Stimulated activated effector memory CD8-positive, alpha-beta T cell treated with anti-CD3 and anti-CD28 coated beads, Interleukin-12 subunit alpha, Interleukin-12 subunit beta, amount 100 ng/mL, for 72 hours (primary cell): ENCODE measurements at regions not wholly inside any gene's neighbourhood (a gene's known extent, or its start where the extent isn't known, plus 50 kb on each side); places are given as distances from the start of the nearest gene placed in this dataset.
"Not testable (repeated sequence)": the region's sequence is repeated elsewhere in the genome, so short reads cannot be mapped to it uniquely, and the experiment has no call there.

ENCODE experiments used
- ATAC-seq: fragments of 150-1000 bp; cut with Tn5 transposase; 2 replicates; pipeline ENCODE4 v1.10.0; 2021
- DNase-seq, 2 donors: peaks; one replicate each; pipeline ENCODE4 v3.0.0; 2021 to 2022; ENCODE audit warnings: low spot score in 2 of 2
- H3K27ac Mint-ChIP-seq: one replicate; pipeline ENCODE4 v1.8.0; 2022; ENCODE audit warnings: mild to moderate bottlenecking, mixed read lengths
- H3K36me3 Mint-ChIP-seq: one replicate; pipeline ENCODE4 v1.8.0; 2022; ENCODE audit warnings: mild to moderate bottlenecking, mixed read lengths
- H3K4me1 Mint-ChIP-seq: one replicate; pipeline ENCODE4 v1.8.0; 2022; ENCODE audit warnings: mixed read lengths
- H3K4me3 Mint-ChIP-seq: one replicate; pipeline ENCODE4 v1.8.0; 2022; ENCODE audit warnings: mild to moderate bottlenecking, mixed read lengths
- H3K9me3 Mint-ChIP-seq: one replicate; pipeline ENCODE4 v1.8.0; 2022; ENCODE audit warnings: mixed read lengths

DNA sequence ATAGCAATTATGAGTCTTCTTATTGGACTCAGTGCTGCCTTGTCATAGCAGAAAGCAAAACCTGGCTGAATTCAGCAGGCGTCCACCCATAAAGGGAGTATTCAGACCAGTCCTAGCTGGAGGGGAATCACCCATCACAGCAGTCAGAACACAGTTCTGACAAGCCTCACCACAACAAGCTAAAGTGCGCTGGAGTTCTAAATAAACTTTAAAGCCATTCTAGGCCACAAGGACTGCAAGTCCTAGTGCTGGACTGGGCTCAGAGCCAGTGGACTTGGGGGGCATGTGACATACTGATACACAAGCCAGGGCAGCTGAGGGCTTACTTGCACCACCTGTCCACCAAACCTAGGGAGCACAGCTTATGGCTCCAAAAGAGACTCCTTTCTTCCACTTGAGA is 115.3 kb upstream of the PCSK5 start:
- Mint-ChIP-seq H3K36me3 (no peaks in the 10 kb centered on the region), H3K9me3 (peaks cover 5% of the 10 kb centered on the region), H3K4me3 (no peak overlapping the region), H3K4me1 (no peaks in the 10 kb centered on the region), H3K27ac (no peak overlapping the region)
- ATAC-seq (no peak), DNase-seq (no peak)

DNA sequence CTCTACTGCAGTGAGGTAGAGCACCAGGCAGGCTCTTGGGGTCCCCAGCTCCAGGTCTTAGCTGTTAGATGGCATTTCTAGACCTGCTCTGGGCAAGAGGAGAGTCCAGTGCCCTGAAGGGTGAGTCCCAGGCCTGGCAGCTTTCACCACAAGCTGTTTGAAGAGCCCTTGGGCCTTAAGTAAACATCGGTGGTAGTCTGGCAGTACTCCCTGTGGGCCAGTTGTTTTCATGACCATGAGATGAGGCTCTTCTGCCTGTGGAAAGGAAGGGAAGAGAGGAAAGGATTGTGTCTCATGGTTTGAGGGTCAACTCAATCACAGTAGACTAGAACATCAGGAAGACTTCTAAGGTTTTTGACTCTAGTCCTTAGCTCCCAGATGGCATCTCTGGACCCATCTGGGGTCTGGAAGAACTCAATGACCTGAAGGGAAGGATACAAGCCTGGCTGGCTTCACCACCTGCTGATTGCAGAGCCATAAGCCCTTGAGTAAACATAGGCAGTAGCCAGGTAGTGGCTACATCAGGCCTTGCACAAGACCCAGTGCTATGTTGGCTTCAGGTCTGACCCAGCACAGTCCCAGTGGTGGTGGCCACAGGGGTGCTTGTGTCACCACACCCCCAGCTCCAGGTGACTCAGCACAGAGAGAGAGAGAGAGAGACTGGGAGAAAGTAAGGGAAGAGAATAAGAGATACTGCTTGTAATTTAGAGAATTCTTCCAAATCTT is 114.3 kb upstream of the PCSK5 start:
- no peaks in the 10 kb centered on the region for H3K36me3 Mint-ChIP-seq
- no peaks in the 10 kb centered on the region for H3K4me1 Mint-ChIP-seq
- no peak overlapping the region for H3K4me3 Mint-ChIP-seq
- ATAC-seq (no peak), DNase-seq (no peak)
- peaks cover 5% of the 10 kb centered on the region for H3K9me3 Mint-ChIP-seq
- no peak overlapping the region for H3K27ac Mint-ChIP-seq

DNA sequence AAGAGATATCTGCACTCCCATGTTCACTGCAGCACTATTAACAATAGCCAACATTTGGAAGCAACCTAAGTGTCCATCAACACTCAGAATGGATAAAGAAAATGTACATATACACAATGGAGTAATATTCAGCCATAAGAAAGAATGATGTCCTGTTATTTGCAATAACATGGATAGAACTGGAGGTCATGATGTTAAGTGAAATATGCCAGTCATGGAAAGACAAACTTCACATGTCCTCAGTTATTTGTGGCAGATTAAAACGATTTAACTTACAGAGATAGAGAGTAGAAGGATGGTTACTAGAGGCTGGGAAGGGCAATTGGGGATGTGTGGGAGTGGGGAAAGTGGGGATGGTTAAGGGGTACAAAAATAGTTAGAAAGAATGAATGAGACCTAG is 110.3 kb upstream of the PCSK5 start:
- Mint-ChIP-seq H3K4me3 (no peak overlapping the region), H3K4me1 (no peaks in the 10 kb centered on the region)

DNA sequence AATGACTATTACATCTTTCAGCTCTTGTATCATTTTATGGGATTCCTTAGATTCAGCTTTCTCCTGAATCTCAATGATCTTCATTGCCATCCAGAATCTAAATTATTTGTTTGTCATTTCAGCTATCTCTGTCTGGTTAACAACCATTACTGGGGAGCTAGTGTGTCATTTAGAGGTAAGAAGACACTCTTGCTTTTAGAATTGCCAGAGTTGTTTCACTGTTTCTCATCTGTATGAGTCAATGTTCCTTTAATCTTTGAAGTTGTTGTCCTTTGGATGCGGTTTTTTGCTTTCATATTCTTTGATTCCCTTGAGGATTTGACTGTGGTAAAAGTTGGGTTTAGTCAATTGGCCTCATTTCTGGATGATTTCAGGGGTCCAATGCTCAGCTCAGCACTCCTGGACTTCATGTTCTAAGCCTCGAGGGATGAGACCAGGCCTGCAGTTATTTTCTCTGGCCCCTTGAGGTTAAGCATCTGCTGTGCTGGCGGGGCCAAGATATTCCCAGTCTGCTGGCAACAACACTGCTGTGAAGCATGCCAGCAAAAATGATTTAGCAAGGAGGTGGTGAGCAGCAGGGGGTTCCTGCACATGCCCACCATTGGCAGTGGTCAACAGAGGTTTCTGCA is 102.4 kb upstream of the PCSK5 start:
- no peaks in the 10 kb centered on the region for H3K9me3 Mint-ChIP-seq
- no peak for DNase-seq
- H3K36me3 Mint-ChIP-seq = no peaks in the 10 kb centered on the region
- H3K4me1 Mint-ChIP-seq = no peaks in the 10 kb centered on the region
- H3K27ac Mint-ChIP-seq = no peak overlapping the region
- no peak for ATAC-seq
- H3K4me3 Mint-ChIP-seq = no peak overlapping the region

More for the DNA sequence above, 110.3 kb upstream of the PCSK5 start:
- no peak for DNase-seq
- H3K36me3 Mint-ChIP-seq = no peaks in the 10 kb centered on the region
- H3K9me3 Mint-ChIP-seq = peaks cover 5% of the 10 kb centered on the region
- H3K27ac Mint-ChIP-seq = no peak overlapping the region
- no peak for ATAC-seq

DNA sequence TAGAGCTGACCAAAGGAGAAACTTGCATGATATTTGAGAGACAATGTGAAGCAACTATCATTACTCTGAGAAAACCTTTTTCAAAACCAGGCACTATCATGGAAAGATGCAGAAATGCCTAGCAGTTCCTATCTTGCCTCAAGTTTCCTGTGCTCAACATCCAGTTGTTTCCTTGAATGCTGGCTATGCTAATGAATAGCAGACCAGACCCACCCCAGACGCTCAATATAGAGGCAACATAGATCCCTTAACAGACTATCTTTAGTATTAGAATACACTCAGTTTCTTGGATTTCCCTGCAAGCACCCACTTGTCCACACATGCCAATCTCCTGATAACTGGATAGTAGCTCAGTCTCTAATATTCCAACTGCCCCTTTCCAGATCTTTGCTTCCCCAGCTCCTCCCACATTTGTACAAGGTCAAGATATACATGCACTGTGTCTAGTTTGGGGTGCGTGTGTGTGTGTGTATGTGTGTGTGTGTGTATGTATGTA is 93.3 kb upstream of the PCSK5 start:
- ATAC-seq = no peak
- peaks cover 6% of the 10 kb centered on the region for H3K9me3 Mint-ChIP-seq
- no peak overlapping the region for H3K4me3 Mint-ChIP-seq
- DNase-seq = no peak
- H3K36me3 Mint-ChIP-seq = no peaks in the 10 kb centered on the region
- no peaks in the 10 kb centered on the region for H3K4me1 Mint-ChIP-seq
- no peak overlapping the region for H3K27ac Mint-ChIP-seq

DNA sequence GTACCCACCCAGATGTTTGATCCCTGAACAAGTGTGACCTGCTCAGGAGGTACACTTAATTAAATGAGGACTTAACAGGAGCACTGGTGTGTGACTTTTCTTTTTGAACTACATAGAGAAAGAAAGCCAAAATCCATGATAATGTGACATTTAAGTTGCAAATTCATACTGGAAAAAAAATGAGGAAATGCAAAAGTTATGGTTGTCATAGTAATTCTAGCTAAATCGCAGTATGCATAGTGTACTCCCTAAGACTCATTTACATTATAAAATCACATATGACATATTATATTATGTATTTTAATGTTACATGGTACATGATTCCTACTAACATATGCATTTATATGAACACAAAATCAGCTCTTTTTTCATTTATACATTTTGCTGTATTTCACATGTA is 92.0 kb upstream of the PCSK5 start:
- Mint-ChIP-seq H3K4me3 (no peak overlapping the region), H3K4me1 (no peaks in the 10 kb centered on the region), H3K27ac (no peak overlapping the region), H3K9me3 (peaks cover 6% of the 10 kb centered on the region), H3K36me3 (no peaks in the 10 kb centered on the region)
- DNase-seq = no peak
- no peak for ATAC-seq

DNA sequence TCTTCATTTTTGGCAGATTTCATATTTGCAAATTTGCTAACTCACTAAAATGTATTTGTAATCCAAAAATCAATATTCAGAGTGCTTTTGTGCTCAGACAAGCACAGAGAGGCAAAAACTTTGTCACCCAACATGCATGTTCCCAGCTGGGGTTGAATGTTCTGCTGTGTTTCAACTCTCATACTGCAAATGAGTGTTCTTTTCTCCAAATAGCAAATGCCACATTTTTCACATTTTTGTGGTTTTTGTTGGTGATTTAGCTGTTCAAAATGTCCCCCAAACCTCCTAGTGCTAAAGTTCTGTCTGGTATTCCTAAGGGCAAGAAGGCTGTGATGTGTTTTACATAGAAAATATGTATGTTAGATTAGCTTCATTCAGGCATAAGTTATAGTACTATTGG is 87.3 kb upstream of the PCSK5 start:
- Mint-ChIP-seq H3K27ac (no peak overlapping the region), H3K9me3 (peaks cover 3% of the 10 kb centered on the region), H3K4me3 (no peak overlapping the region), H3K36me3 (no peaks in the 10 kb centered on the region), H3K4me1 (no peaks in the 10 kb centered on the region)
- DNase-seq (no peak), ATAC-seq (no peak)

DNA sequence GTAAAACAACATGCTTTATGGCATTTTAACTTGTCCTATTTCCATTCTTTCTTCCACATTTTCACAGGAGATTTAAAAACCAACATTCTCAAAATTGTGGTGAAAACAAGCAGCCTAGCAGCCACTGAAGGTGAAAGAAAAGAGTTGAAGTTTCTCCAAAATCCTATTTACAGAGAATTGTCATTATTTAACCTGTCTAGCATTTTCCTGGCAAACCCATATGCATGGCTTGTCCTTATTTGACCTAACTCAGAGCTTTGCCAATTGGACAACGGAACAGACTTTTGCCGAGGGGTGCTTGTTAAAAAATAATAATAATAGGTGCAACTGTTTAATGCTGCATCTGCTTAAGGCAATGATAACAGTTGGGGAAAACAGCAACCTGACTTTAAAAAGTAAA is 80.4 kb upstream of the PCSK5 start:
- H3K9me3 Mint-ChIP-seq = peaks cover 18% of the 10 kb centered on the region
- no peak for DNase-seq
- no peak for ATAC-seq
- no peaks in the 10 kb centered on the region for H3K36me3 Mint-ChIP-seq
- no peak overlapping the region for H3K27ac Mint-ChIP-seq
- no peaks in the 10 kb centered on the region for H3K4me1 Mint-ChIP-seq
- no peak overlapping the region for H3K4me3 Mint-ChIP-seq

DNA sequence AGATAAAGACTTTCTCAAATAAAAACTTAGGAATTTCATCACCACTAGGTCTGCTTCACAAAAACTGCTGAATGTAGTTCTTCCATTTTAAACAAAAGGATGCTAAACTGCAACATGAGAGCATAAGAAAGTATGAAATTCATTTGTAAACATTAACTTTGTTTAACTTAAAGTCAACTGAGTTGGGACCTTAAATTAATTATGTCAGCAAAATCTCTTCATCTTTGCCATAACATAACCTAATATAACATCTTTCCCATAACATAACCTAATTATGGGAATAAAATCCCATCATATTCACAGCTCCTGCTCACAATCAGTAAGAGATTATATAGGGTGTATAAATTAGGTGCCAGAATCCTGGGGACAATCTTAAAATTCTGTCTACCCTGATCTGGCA is 78.8 kb upstream of the PCSK5 start:
- Mint-ChIP-seq H3K36me3 (no peaks in the 10 kb centered on the region), H3K27ac (no peak overlapping the region), H3K4me3 (no peak overlapping the region), H3K9me3 (peaks cover 18% of the 10 kb centered on the region), H3K4me1 (no peaks in the 10 kb centered on the region)
- no peak for ATAC-seq
- DNase-seq = no peak

DNA sequence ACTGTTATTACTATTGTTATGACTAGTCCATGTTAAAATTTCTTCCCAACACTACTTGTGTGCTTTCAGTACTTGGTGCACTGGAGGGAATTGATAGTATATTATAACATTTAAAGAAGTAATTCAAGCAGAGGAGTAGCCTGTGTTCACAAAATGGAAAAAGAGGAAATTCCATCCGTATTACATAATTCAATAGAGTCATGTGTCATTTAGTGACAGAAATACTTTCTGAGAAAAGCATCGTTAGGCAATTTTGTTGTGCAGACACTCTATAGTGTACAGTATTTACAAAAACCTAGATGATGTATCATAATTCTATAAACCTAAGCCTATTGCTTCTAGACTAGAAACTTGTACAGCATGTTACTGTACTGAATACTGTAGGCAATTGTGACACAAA is 78.3 kb upstream of the PCSK5 start:
- Mint-ChIP-seq H3K4me3 (no peak overlapping the region), H3K36me3 (no peaks in the 10 kb centered on the region), H3K4me1 (no peaks in the 10 kb centered on the region), H3K27ac (no peak overlapping the region), H3K9me3 (peaks cover 18% of the 10 kb centered on the region)
- no peak for ATAC-seq
- DNase-seq = no peak

DNA sequence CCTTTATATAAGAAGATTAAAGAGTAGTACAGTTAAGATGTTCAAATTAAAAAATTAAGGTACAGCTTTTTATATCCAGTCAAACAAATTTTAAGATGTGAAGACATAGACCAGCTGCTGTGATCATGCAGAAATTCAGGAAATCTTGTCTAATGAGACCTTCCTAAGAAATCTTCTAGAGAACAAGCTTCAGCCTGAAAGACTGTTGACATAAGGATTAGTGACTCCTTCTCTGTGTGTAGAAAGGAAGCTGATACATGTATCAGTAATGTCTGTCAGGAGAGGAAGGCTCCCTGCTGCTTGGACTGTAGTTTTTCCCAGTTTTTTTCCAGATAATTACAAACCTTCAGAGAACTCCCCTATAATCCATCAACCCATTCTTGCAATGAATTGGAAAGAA is 75.8 kb upstream of the PCSK5 start:
- no peak for DNase-seq
- Mint-ChIP-seq H3K27ac (no peak overlapping the region), H3K36me3 (no peaks in the 10 kb centered on the region), H3K4me3 (no peak overlapping the region), H3K9me3 (peaks cover 22% of the 10 kb centered on the region), H3K4me1 (no peaks in the 10 kb centered on the region)
- no peak for ATAC-seq

DNA sequence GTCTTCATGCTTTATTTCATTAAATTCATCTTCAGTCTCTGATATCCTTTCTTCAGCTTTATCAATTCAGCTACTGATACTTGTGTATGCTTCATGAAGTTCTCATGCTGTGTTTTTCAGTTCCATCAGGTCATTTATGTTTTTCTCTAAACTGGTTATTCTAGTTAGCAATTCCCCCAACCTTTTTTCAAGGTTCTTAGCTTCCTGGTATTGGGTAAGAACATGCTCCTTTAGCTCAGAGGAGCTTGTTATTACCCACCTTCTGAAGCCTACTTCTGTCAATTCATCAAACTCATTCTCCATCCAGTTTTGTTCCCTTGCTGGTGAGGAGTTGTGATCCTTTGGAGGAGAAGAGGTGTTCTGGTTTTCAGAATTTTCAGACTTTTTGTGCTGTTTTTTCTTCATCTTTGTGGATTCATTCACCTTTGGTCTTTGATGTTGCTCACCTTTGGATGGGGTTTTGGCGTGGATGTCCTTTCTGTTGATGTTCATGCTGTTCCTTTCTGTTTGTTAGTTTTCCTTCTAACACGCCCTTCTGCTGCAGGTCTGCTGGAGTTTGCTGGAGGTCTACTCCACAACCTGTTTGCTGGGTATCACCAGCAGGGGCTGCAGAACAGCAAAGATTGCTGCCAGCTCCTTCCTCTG is 69.9 kb upstream of the PCSK5 start:
- not testable (repeated sequence) for H3K36me3 Mint-ChIP-seq, H3K4me1 Mint-ChIP-seq, H3K27ac Mint-ChIP-seq, ATAC-seq, DNase-seq, H3K4me3 Mint-ChIP-seq
- H3K9me3 Mint-ChIP-seq = peaks cover 11% of the 10 kb centered on the region

DNA sequence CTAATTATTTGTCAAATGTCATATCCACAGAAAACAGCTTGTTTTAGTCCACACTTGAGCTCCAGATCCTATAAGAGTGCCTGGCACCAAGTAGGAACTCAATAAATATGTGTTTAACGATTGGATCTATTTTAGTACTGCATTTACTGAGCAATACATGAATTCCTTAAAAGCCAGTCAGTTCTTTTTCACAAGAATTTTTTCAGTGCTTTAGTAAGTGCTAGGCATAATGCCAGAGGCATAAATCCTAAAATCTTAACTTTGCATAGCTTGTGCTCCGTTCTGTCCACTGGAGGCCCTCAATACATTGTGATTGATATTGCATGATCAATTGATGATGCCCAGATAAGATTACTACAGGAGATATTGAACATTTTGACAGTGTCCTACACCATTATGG is 67.3 kb upstream of the PCSK5 start:
- ATAC-seq = no peak
- H3K36me3 Mint-ChIP-seq = no peaks in the 10 kb centered on the region
- H3K4me1 Mint-ChIP-seq = no peaks in the 10 kb centered on the region
- no peak for DNase-seq
- no peak overlapping the region for H3K27ac Mint-ChIP-seq
- H3K4me3 Mint-ChIP-seq = no peak overlapping the region
- H3K9me3 Mint-ChIP-seq = peaks cover 11% of the 10 kb centered on the region

DNA sequence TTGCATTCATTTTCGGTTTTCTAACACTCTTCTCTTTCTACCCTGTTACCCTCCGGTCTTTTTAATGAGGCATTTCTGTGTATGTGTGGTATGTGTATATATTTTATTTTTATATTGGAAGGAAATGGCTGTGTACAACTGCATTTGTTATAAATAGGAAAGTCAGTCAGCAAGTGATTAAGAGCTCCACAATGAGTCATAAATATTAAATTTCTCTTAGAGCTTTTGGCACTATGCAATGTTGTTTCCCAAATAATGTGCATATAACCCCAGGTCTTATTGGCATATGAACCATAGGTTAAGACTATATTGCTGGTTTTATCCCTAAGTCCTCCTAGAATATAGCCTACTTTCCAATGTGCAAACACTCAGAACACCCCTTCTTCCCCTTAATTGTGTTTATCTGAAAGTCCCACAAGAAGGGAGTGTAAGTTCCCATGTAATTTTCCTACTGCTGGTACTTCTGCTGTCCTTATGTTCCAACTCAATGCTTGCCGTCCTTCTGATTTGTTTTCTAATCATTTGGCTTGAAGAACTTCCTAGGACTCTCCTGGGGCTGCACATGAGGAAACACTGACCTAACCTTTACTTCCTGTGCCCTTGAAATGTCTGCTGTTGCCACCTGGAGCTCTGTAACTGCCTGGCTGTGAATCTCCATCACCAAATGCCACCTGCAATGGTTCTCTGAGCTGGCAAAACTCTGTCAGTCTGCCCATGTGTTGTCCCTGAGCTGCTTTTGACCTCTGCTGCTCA is 65.5 kb upstream of the PCSK5 start:
- Mint-ChIP-seq H3K4me3 (no peak overlapping the region), H3K27ac (no peak overlapping the region), H3K36me3 (no peaks in the 10 kb centered on the region), H3K9me3 (peaks cover 3% of the 10 kb centered on the region), H3K4me1 (no peaks in the 10 kb centered on the region)
- ATAC-seq (no peak), DNase-seq (no peak)

DNA sequence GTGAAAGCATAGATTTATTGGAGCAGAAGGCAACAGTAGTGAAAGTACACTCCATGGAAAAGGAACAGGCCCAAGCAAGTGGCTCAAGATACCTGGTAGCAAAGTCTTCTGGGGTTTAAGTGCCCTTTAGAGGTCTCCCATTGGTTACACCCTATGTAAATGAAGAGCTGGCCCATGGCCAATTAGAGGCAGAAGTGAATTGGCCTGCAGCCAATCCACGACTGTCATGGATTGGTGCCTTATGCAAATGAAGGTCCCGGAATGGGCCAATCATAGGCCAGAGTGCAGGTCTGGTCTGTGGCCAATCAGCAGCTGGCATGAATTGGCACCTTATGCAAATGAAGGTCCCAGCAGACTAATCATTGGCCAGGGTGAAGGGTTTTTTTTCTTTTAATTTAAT is 64.2 kb upstream of the PCSK5 start:
- Mint-ChIP-seq H3K36me3 (no peaks in the 10 kb centered on the region), H3K9me3 (no peaks in the 10 kb centered on the region), H3K4me1 (no peaks in the 10 kb centered on the region), H3K27ac (no peak overlapping the region), H3K4me3 (no peak overlapping the region)
- ATAC-seq = no peak
- no peak for DNase-seq
